GM18519 (cell line): ENCODE measurements at regions not wholly inside any gene's neighbourhood (a gene's known extent, or its start where the extent isn't known, plus 50 kb on each side); places are given as distances from the start of the nearest gene placed in this dataset.
A peak's percentile ranks its signal among the peaks of the same experiment; 100 is the strongest.

Experiments used
- ATAC-seq: cut with Tn5 transposase; IDR thresholded peaks from one replicate; pipeline ENCODE4 v1.9.1; 2021; ENCODE audit warnings: mild to moderate bottlenecking, moderate library complexity; ENCODE audit not compliant: unreplicated experiment, low FRiP score

- ATAC-seq, result no peak
Measured at GRCh38 chr15:93835344-93835743, 396.0 kb upstream of the MCTP2 start.

- ATAC-seq, result no peak
Measured at GRCh38 chr15:93831641-93832040, 399.7 kb upstream of the MCTP2 start.

GRCh38 chr15:93830221-93831080 is 400.9 kb upstream of the MCTP2 start:
- ATAC-seq, result no peak

GRCh38 chr15:93829115-93829870 is 402.1 kb upstream of the MCTP2 start:
- ATAC-seq, result peak; percentile 84

- no peak for ATAC-seq
Measured at GRCh38 chr15:93826790-93827189, 404.6 kb upstream of the MCTP2 start.

- no peak for ATAC-seq
Measured at GRCh38 chr15:93826293-93826692, 405.1 kb upstream of the MCTP2 start.

GRCh38 chr15:93825682-93826081 is 405.7 kb upstream of the MCTP2 start:
- ATAC-seq, result no peak

GRCh38 chr15:93823971-93824913 is 407.1 kb upstream of the MCTP2 start:
- ATAC-seq, result no peak

- no peak for ATAC-seq
Measured at GRCh38 chr15:93820566-93820965, 410.8 kb upstream of the MCTP2 start.

- ATAC-seq, result no peak
Measured at GRCh38 chr15:93819826-93820225, 411.5 kb upstream of the MCTP2 start.

- ATAC-seq, result no peak
Measured at GRCh38 chr15:93816815-93817214, 414.5 kb upstream of the MCTP2 start.

GRCh38 chr15:93811305-93811704 is 420.1 kb upstream of the MCTP2 start:
- no peak for ATAC-seq

GRCh38 chr15:93809516-93809915 is 421.8 kb upstream of the MCTP2 start:
- no peak for ATAC-seq

- no peak for ATAC-seq
Measured at GRCh38 chr15:93803421-93804152, 427.8 kb upstream of the MCTP2 start.

- ATAC-seq, result no peak
Measured at GRCh38 chr15:93801206-93801605, 430.2 kb upstream of the MCTP2 start.

GRCh38 chr15:93800805-93801204 is 430.6 kb upstream of the MCTP2 start:
- no peak for ATAC-seq

GRCh38 chr15:93789441-93789840 is 441.9 kb upstream of the MCTP2 start:
- no peak for ATAC-seq

- no peak for ATAC-seq
Measured at GRCh38 chr15:93780073-93780472, 451.3 kb upstream of the MCTP2 start.

GRCh38 chr15:93779341-93779740 is 452.0 kb upstream of the MCTP2 start:
- no peak for ATAC-seq
